ENCODE measurements at regions not wholly inside any gene's neighbourhood (a gene's known extent, or its start where the extent isn't known, plus 50 kb on each side); places are given as distances from the start of the nearest gene placed in this dataset.
"Not testable (repeated sequence)": the region's sequence is repeated elsewhere in the genome, so short reads cannot be mapped to it uniquely, and the experiment has no call there.

GRCh38 chr5:144032375-144032774, 138.1 kb downstream of the YIPF5 start:
- intact Hi-C loops (cut with DNase I) = no loop called here
- no peak overlapping the region for H3K4me3 ChIP-seq (ENCODE audit: low read length in 2 of 2)
- peaks cover 2 to 5% of the 10 kb centered on the region in 2 donors for H3K4me1 ChIP-seq (ENCODE audit: control insufficient read depth in 1 of 2, insufficient read depth in 2 of 2, low read length in 2 of 2)
- no peaks in the 10 kb centered on the region for H3K9me3 ChIP-seq (ENCODE audit: control insufficient read depth, low read length)
- no peak overlapping the region for H3K27ac ChIP-seq (ENCODE audit: low read depth in 1 of 2, low read length in 2 of 2)
- no peak for DNase-seq
- H3K36me3 ChIP-seq (ENCODE audit: control insufficient read depth in 1 of 2, insufficient read depth in 2 of 2, low read length in 1 of 2) = no peaks in the 10 kb centered on the region
- WGBS, 2 donors = 11 to 16% methylated on average over 6 of the region's 6 CpGs
- H3K27me3 ChIP-seq (ENCODE audit: control insufficient read depth in 1 of 2, insufficient read depth in 2 of 2, low read length in 1 of 2) = peaks cover 0 to 2% of the 10 kb centered on the region in 2 donors
- ATAC-seq (ENCODE audit: low FRiP score) = no peak

GRCh38 chr5:144033486-144033885, 137.0 kb downstream of the YIPF5 start:
- ATAC-seq (ENCODE audit: low FRiP score) = no peak
- Histone ChIP-seq H3K27me3 (ENCODE audit: control insufficient read depth in 1 of 2, insufficient read depth in 2 of 2, low read length in 1 of 2) (no peaks in the 10 kb centered on the region), H3K9me3 (ENCODE audit: control insufficient read depth, low read length) (no peaks in the 10 kb centered on the region), H3K36me3 (ENCODE audit: control insufficient read depth in 1 of 2, insufficient read depth in 2 of 2, low read length in 1 of 2) (no peaks in the 10 kb centered on the region), H3K27ac (ENCODE audit: low read depth in 1 of 2, low read length in 2 of 2) (no peak overlapping the region), H3K4me1 (ENCODE audit: control insufficient read depth in 1 of 2, insufficient read depth in 2 of 2, low read length in 2 of 2) (peaks cover 0 to 1% of the 10 kb centered on the region in 2 donors), H3K4me3 (ENCODE audit: low read length in 2 of 2) (no peak overlapping the region)
- 77 to 82% methylated on average over 3 of the region's 3 CpGs for WGBS, 2 donors
- intact Hi-C loops (cut with DNase I) = no loop called here
- DNase-seq = no peak

GRCh38 chr5:144035046-144035740, 135.3 kb downstream of the YIPF5 start:
- no peak for ATAC-seq (ENCODE audit: low FRiP score)
- Histone ChIP-seq H3K4me3 (ENCODE audit: low read length in 2 of 2) (no peak overlapping the region), H3K27ac (ENCODE audit: low read depth in 1 of 2, low read length in 2 of 2) (no peak overlapping the region), H3K36me3 (ENCODE audit: control insufficient read depth in 1 of 2, insufficient read depth in 2 of 2, low read length in 1 of 2) (no peaks in the 10 kb centered on the region), H3K9me3 (ENCODE audit: control insufficient read depth, low read length) (no peaks in the 10 kb centered on the region), H3K27me3 (ENCODE audit: control insufficient read depth in 1 of 2, insufficient read depth in 2 of 2, low read length in 1 of 2) (no peaks in the 10 kb centered on the region), H3K4me1 (ENCODE audit: control insufficient read depth in 1 of 2, insufficient read depth in 2 of 2, low read length in 2 of 2) (no peaks in the 10 kb centered on the region)
- WGBS, 2 donors = 53 to 65% methylated on average over 4 of the region's 4 CpGs
- intact Hi-C loops (cut with DNase I) = no loop called here
- no peak for DNase-seq

- H3K27me3 ChIP-seq (ENCODE audit: control insufficient read depth in 1 of 2, insufficient read depth in 2 of 2, low read length in 1 of 2) = no peaks in the 10 kb centered on the region
- no peak overlapping the region for H3K27ac ChIP-seq (ENCODE audit: low read depth in 1 of 2, low read length in 2 of 2)
- no peaks in the 10 kb centered on the region for H3K36me3 ChIP-seq (ENCODE audit: control insufficient read depth in 1 of 2, insufficient read depth in 2 of 2, low read length in 1 of 2)
- no peaks in the 10 kb centered on the region for H3K9me3 ChIP-seq (ENCODE audit: control insufficient read depth, low read length)
- DNase-seq = no peak
- no peaks in the 10 kb centered on the region for H3K4me1 ChIP-seq (ENCODE audit: control insufficient read depth in 1 of 2, insufficient read depth in 2 of 2, low read length in 2 of 2)
- no peak overlapping the region for H3K4me3 ChIP-seq (ENCODE audit: low read length in 2 of 2)
- intact Hi-C loops (cut with DNase I) = no loop called here
- 12 to 16% methylated on average over 3 of the region's 3 CpGs for WGBS, 2 donors
- ATAC-seq (ENCODE audit: low FRiP score) = no peak
Measured at GRCh38 chr5:144036476-144036875, 134.0 kb downstream of the YIPF5 start.

- no peak overlapping the region for H3K27ac ChIP-seq (ENCODE audit: low read depth in 1 of 2, low read length in 2 of 2)
- no peaks in the 10 kb centered on the region for H3K9me3 ChIP-seq (ENCODE audit: control insufficient read depth, low read length)
- intact Hi-C loops (cut with DNase I) = no loop called here
- 62 to 78% methylated on average over 2 of the region's 2 CpGs for WGBS, 2 donors
- ATAC-seq (ENCODE audit: low FRiP score) (no peak), DNase-seq (no peak)
- no peaks in the 10 kb centered on the region for H3K36me3 ChIP-seq (ENCODE audit: control insufficient read depth in 1 of 2, insufficient read depth in 2 of 2, low read length in 1 of 2)
- no peaks in the 10 kb centered on the region for H3K27me3 ChIP-seq (ENCODE audit: control insufficient read depth in 1 of 2, insufficient read depth in 2 of 2, low read length in 1 of 2)
- no peak overlapping the region for H3K4me3 ChIP-seq (ENCODE audit: low read length in 2 of 2)
- H3K4me1 ChIP-seq (ENCODE audit: control insufficient read depth in 1 of 2, insufficient read depth in 2 of 2, low read length in 2 of 2) = no peaks in the 10 kb centered on the region
Measured at GRCh38 chr5:144040615-144041305, 129.7 kb downstream of the YIPF5 start.

GRCh38 chr5:144042156-144042555, 128.3 kb downstream of the YIPF5 start:
- Histone ChIP-seq H3K4me1 (ENCODE audit: control insufficient read depth in 1 of 2, insufficient read depth in 2 of 2, low read length in 2 of 2) (no peaks in the 10 kb centered on the region), H3K4me3 (ENCODE audit: low read length in 2 of 2) (no peak overlapping the region), H3K27ac (ENCODE audit: low read depth in 1 of 2, low read length in 2 of 2) (no peak overlapping the region), H3K27me3 (ENCODE audit: control insufficient read depth in 1 of 2, insufficient read depth in 2 of 2, low read length in 1 of 2) (no peaks in the 10 kb centered on the region), H3K9me3 (ENCODE audit: control insufficient read depth, low read length) (no peaks in the 10 kb centered on the region), H3K36me3 (ENCODE audit: control insufficient read depth in 1 of 2, insufficient read depth in 2 of 2, low read length in 1 of 2) (no peaks in the 10 kb centered on the region)
- DNase-seq (no peak), ATAC-seq (ENCODE audit: low FRiP score) (no peak)
- WGBS, 2 donors = 80 to 84% methylated on average over 7 of the region's 7 CpGs
- intact Hi-C loops (cut with DNase I) = no loop called here

GRCh38 chr5:144048259-144048856, 122.1 kb downstream of the YIPF5 start:
- Histone ChIP-seq H3K27me3 (ENCODE audit: control insufficient read depth in 1 of 2, insufficient read depth in 2 of 2, low read length in 1 of 2) (no peaks in the 10 kb centered on the region), H3K27ac (ENCODE audit: low read depth in 1 of 2, low read length in 2 of 2) (no peak overlapping the region), H3K4me3 (ENCODE audit: low read length in 2 of 2) (no peak overlapping the region), H3K4me1 (ENCODE audit: control insufficient read depth in 1 of 2, insufficient read depth in 2 of 2, low read length in 2 of 2) (no peaks in the 10 kb centered on the region), H3K36me3 (ENCODE audit: control insufficient read depth in 1 of 2, insufficient read depth in 2 of 2, low read length in 1 of 2) (no peaks in the 10 kb centered on the region), H3K9me3 (ENCODE audit: control insufficient read depth, low read length) (no peaks in the 10 kb centered on the region)
- 72 to 77% methylated on average over 9 of the region's 9 CpGs for WGBS, 2 donors
- intact Hi-C loops (cut with DNase I) = no loop called here
- DNase-seq = no peak
- no peak for ATAC-seq (ENCODE audit: low FRiP score)

- H3K9me3 ChIP-seq (ENCODE audit: control insufficient read depth, low read length); H3K4me3 ChIP-seq (ENCODE audit: low read length in 2 of 2); H3K36me3 ChIP-seq (ENCODE audit: control insufficient read depth in 1 of 2, insufficient read depth in 2 of 2, low read length in 1 of 2); H3K27ac ChIP-seq (ENCODE audit: low read depth in 1 of 2, low read length in 2 of 2); H3K4me1 ChIP-seq (ENCODE audit: control insufficient read depth in 1 of 2, insufficient read depth in 2 of 2, low read length in 2 of 2); intact Hi-C loops (cut with DNase I); ATAC-seq (ENCODE audit: low FRiP score); H3K27me3 ChIP-seq (ENCODE audit: control insufficient read depth in 1 of 2, insufficient read depth in 2 of 2, low read length in 1 of 2); DNase-seq: not testable (repeated sequence)
- 93 to 95% methylated on average over 6 of the region's 6 CpGs for WGBS, 2 donors
Measured at GRCh38 chr5:144055391-144055790, 115.1 kb downstream of the YIPF5 start.

GRCh38 chr5:144060091-144060490, 110.4 kb downstream of the YIPF5 start:
- H3K36me3 ChIP-seq (ENCODE audit: control insufficient read depth in 1 of 2, insufficient read depth in 2 of 2, low read length in 1 of 2); DNase-seq; intact Hi-C loops (cut with DNase I); H3K4me3 ChIP-seq (ENCODE audit: low read length in 2 of 2); H3K27me3 ChIP-seq (ENCODE audit: control insufficient read depth in 1 of 2, insufficient read depth in 2 of 2, low read length in 1 of 2); ATAC-seq (ENCODE audit: low FRiP score); H3K9me3 ChIP-seq (ENCODE audit: control insufficient read depth, low read length); H3K4me1 ChIP-seq (ENCODE audit: control insufficient read depth in 1 of 2, insufficient read depth in 2 of 2, low read length in 2 of 2); H3K27ac ChIP-seq (ENCODE audit: low read depth in 1 of 2, low read length in 2 of 2): not testable (repeated sequence)
- WGBS, 2 donors = 97 to 98% methylated on average over 2 of the region's 2 CpGs
